IPS DF 6.9 (cell line): ENCODE measurements at regions not wholly inside any gene's neighbourhood (a gene's known extent, or its start where the extent isn't known, plus 50 kb on each side); places are given as distances from the start of the nearest gene placed in this dataset.
"Not testable (repeated sequence)": the region's sequence is repeated elsewhere in the genome, so short reads cannot be mapped to it uniquely, and the experiment has no call there.

Source experiments
- DNase-seq: peaks from one replicate; pipeline ENCODE4 v3.0.0-alpha.2; 2013; ENCODE audit warnings: low read depth, low spot score
- H3K27ac ChIP-seq: one replicate; pipeline ENCODE4 v1.5.1; 2013; ENCODE audit warnings: low read length, control low read depth
- H3K27me3 ChIP-seq: 2 replicates; pipeline ENCODE4 v1.6.1; 2013; ENCODE audit warnings: mild to moderate bottlenecking, low read length; ENCODE audit not compliant: control insufficient read depth, insufficient read depth
- H3K36me3 ChIP-seq: 2 replicates; pipeline ENCODE4 v1.6.1; 2013; ENCODE audit warnings: low read length; ENCODE audit not compliant: control insufficient read depth, insufficient read depth
- H3K4me1 ChIP-seq: 2 replicates; pipeline ENCODE4 v1.6.1; 2013; ENCODE audit warnings: low read length; ENCODE audit not compliant: control insufficient read depth, insufficient read depth
- H3K4me3 ChIP-seq: 2 replicates; pipeline ENCODE4 v1.5.1; 2013; ENCODE audit warnings: mild to moderate bottlenecking, low read length
- H3K9me3 ChIP-seq: 2 replicates; pipeline ENCODE4 v1.6.1; 2013; ENCODE audit warnings: low read length, inconsistent platforms; ENCODE audit not compliant: control insufficient read depth, insufficient read depth
- WGBS: extraction: QIAGEN DNeasy Blood & Tissue Kit; methylation state at CpG from one replicate; pipeline ENCODE4 v1.1.7; 2013; ENCODE audit warnings: mixed read lengths, missing lambda C conversion rate; ENCODE audit not compliant: insufficient read length, insufficient coverage; 5-methylcytosine and 5-hydroxymethylcytosine counted together

GRCh38 chr14:38363217-38363616, 107.3 kb upstream of the CLEC14A start:
- Histone ChIP-seq H3K27ac (no peak overlapping the region), H3K4me1 (no peaks in the 10 kb centered on the region), H3K27me3 (0 out of 2 replicates have a peak, but pooled peaks cover 1% of the 10 kb centered on the region), H3K4me3 (no peak overlapping the region), H3K36me3 (no peaks in the 10 kb centered on the region), H3K9me3 (no peaks in the 10 kb centered on the region)
- DNase-seq = no peak
- no CpG with 5 or more reads among the region's 6 CpGs for WGBS

- no peak for DNase-seq
- no peaks in the 10 kb centered on the region for H3K9me3 ChIP-seq
- no peaks in the 10 kb centered on the region for H3K36me3 ChIP-seq
- H3K4me1 ChIP-seq = no peaks in the 10 kb centered on the region
- H3K27ac ChIP-seq = no peak overlapping the region
- no CpG with 5 or more reads among the region's 1 CpG for WGBS
- 0 out of 2 replicates have a peak, but pooled peaks cover 1% of the 10 kb centered on the region for H3K27me3 ChIP-seq
- no peak overlapping the region for H3K4me3 ChIP-seq
Measured at GRCh38 chr14:38357557-38357956, 101.7 kb upstream of the CLEC14A start.

- not testable (repeated sequence) for H3K4me1 ChIP-seq, DNase-seq, H3K36me3 ChIP-seq, H3K27me3 ChIP-seq, H3K4me3 ChIP-seq, H3K9me3 ChIP-seq, H3K27ac ChIP-seq
- WGBS = no CpG with 5 or more reads among the region's 2 CpGs
Measured at GRCh38 chr14:38355473-38355872, 99.6 kb upstream of the CLEC14A start.

GRCh38 chr14:38350102-38350501, 94.2 kb upstream of the CLEC14A start:
- no peak overlapping the region for H3K4me3 ChIP-seq

GRCh38 chr14:38342803-38343202, 86.9 kb upstream of the CLEC14A start:
- H3K27ac ChIP-seq = no peak overlapping the region
- no peaks in the 10 kb centered on the region for H3K9me3 ChIP-seq
- H3K27me3 ChIP-seq = no peaks in the 10 kb centered on the region
- H3K4me1 ChIP-seq = no peaks in the 10 kb centered on the region
- no peak for DNase-seq
- no peak overlapping the region for H3K4me3 ChIP-seq
- no peaks in the 10 kb centered on the region for H3K36me3 ChIP-seq

More at GRCh38 chr14:38350102-38350501, 94.2 kb upstream of the CLEC14A start:
- Histone ChIP-seq H3K27ac (no peak overlapping the region), H3K27me3 (no peaks in the 10 kb centered on the region), H3K4me1 (no peaks in the 10 kb centered on the region), H3K9me3 (no peaks in the 10 kb centered on the region), H3K36me3 (no peaks in the 10 kb centered on the region)
- DNase-seq = no peak
- no CpG with 5 or more reads among the region's 1 CpG for WGBS

- H3K9me3 ChIP-seq = no peaks in the 10 kb centered on the region
- no peak overlapping the region for H3K27ac ChIP-seq
- H3K4me3 ChIP-seq = no peak overlapping the region
- DNase-seq = no peak
- H3K4me1 ChIP-seq = no peaks in the 10 kb centered on the region
- no peaks in the 10 kb centered on the region for H3K36me3 ChIP-seq
- WGBS = no CpG with 5 or more reads among the region's 1 CpG
- no peaks in the 10 kb centered on the region for H3K27me3 ChIP-seq
Measured at GRCh38 chr14:38339696-38340095, 83.8 kb upstream of the CLEC14A start.

- Histone ChIP-seq H3K4me3 (no peak overlapping the region), H3K9me3 (no peaks in the 10 kb centered on the region), H3K4me1 (no peaks in the 10 kb centered on the region), H3K27me3 (no peaks in the 10 kb centered on the region), H3K27ac (no peak overlapping the region), H3K36me3 (no peaks in the 10 kb centered on the region)
- no peak for DNase-seq
Measured at GRCh38 chr14:38336298-38336697, 80.4 kb upstream of the CLEC14A start.

GRCh38 chr14:38330275-38330674, 74.4 kb upstream of the CLEC14A start:
- DNase-seq = no peak
- Histone ChIP-seq H3K9me3 (no peaks in the 10 kb centered on the region), H3K4me1 (no peaks in the 10 kb centered on the region), H3K27ac (no peak overlapping the region), H3K36me3 (no peaks in the 10 kb centered on the region), H3K4me3 (no peak overlapping the region), H3K27me3 (no peaks in the 10 kb centered on the region)
- no CpG with 5 or more reads among the region's 2 CpGs for WGBS

- no peaks in the 10 kb centered on the region for H3K36me3 ChIP-seq
- WGBS = no CpG with 5 or more reads among the region's 1 CpG
Measured at GRCh38 chr14:38329246-38329645, 73.4 kb upstream of the CLEC14A start.

GRCh38 chr14:38316922-38317321, 61.0 kb upstream of the CLEC14A start:
- no peaks in the 10 kb centered on the region for H3K36me3 ChIP-seq
- no peak overlapping the region for H3K27ac ChIP-seq
- DNase-seq = no peak
- H3K4me1 ChIP-seq = no peaks in the 10 kb centered on the region
- H3K4me3 ChIP-seq = no peak overlapping the region
- no peaks in the 10 kb centered on the region for H3K27me3 ChIP-seq
- H3K9me3 ChIP-seq = peaks cover 2% of the 10 kb centered on the region; the same call in 1 of the 2 replicates
- no CpG with 5 or more reads among the region's 3 CpGs for WGBS

More at GRCh38 chr14:38329246-38329645, 73.4 kb upstream of the CLEC14A start:
- Histone ChIP-seq H3K4me3 (no peak overlapping the region), H3K4me1 (no peaks in the 10 kb centered on the region), H3K27ac (no peak overlapping the region), H3K27me3 (no peaks in the 10 kb centered on the region), H3K9me3 (no peaks in the 10 kb centered on the region)
- no peak for DNase-seq

- Histone ChIP-seq H3K9me3 (no peaks in the 10 kb centered on the region), H3K4me3 (no peak overlapping the region), H3K4me1 (no peaks in the 10 kb centered on the region), H3K27ac (no peak overlapping the region), H3K36me3 (no peaks in the 10 kb centered on the region), H3K27me3 (no peaks in the 10 kb centered on the region)
- DNase-seq = no peak
Measured at GRCh38 chr14:38311655-38312054, 55.8 kb upstream of the CLEC14A start.
